ENCODE measurements at regions not wholly inside any gene's neighbourhood (a gene's known extent, or its start where the extent isn't known, plus 50 kb on each side); places are given as distances from the start of the nearest gene placed in this dataset.
"Not testable (repeated sequence)": the region's sequence is repeated elsewhere in the genome, so short reads cannot be mapped to it uniquely, and the experiment has no call there.

- Histone ChIP-seq H3F3A (ENCODE audit: insufficient read depth) (no peaks in the 10 kb centered on the region), H3K36me3 (ENCODE audit: low read length) (no peaks in the 10 kb centered on the region), H3K9me2 (replicated peaks; ENCODE audit: insufficient read depth, low read length) (no peaks in the 10 kb centered on the region), H3K4me3 (ENCODE audit: insufficient read depth, low read length, poor library complexity, severe bottlenecking) (no peak overlapping the region), H4K20me1 (ENCODE audit: low read depth, low read length) (no peaks in the 10 kb centered on the region), H3K9ac (ENCODE audit: low read length) (no peak overlapping the region), H2AFZ (ENCODE audit: low read depth, low read length, severe bottlenecking) (no peak overlapping the region), H3K79me2 (ENCODE audit: insufficient read depth, low read length) (no peaks in the 10 kb centered on the region), H3K4me2 (ENCODE audit: low read depth, low read length, poor library complexity, severe bottlenecking) (no peak overlapping the region), H3K27me3 (ENCODE audit: low read length) (no peaks in the 10 kb centered on the region), H3K27ac (ENCODE audit: low read depth, low read length) (no peak overlapping the region), H3K9me3 (ENCODE audit: insufficient read depth, low read length) (no peaks in the 10 kb centered on the region)
- TF ChIP-seq EZH2phosphoT487 (conservative IDR thresholded peaks at IDR 0.05; ENCODE audit: low read length) (no peak), CTCF (IDR thresholded peaks at IDR 0.05; ENCODE audit: insufficient read depth, low read length, poor library complexity, severe bottlenecking) (no peak)
Observed at GRCh38 chr3:56926947-56927282, 125.2 kb upstream of the ARHGEF3 start.

- Histone ChIP-seq H3K9me2 (replicated peaks; ENCODE audit: insufficient read depth, low read length) (no peaks in the 10 kb centered on the region), H3K4me3 (ENCODE audit: insufficient read depth, low read length, poor library complexity, severe bottlenecking) (no peak overlapping the region), H3K79me2 (ENCODE audit: insufficient read depth, low read length) (no peaks in the 10 kb centered on the region), H3K36me3 (ENCODE audit: low read length) (no peaks in the 10 kb centered on the region), H3K4me2 (ENCODE audit: low read depth, low read length, poor library complexity, severe bottlenecking) (no peak overlapping the region), H4K20me1 (ENCODE audit: low read depth, low read length) (no peaks in the 10 kb centered on the region), H3K9me3 (ENCODE audit: insufficient read depth, low read length) (no peaks in the 10 kb centered on the region), H3K27me3 (ENCODE audit: low read length) (no peaks in the 10 kb centered on the region), H3K27ac (ENCODE audit: low read depth, low read length) (no peak overlapping the region), H3F3A (ENCODE audit: insufficient read depth) (no peaks in the 10 kb centered on the region), H2AFZ (ENCODE audit: low read depth, low read length, severe bottlenecking) (no peak overlapping the region), H3K9ac (ENCODE audit: low read length) (no peak overlapping the region)
- TF ChIP-seq CTCF (IDR thresholded peaks at IDR 0.05; ENCODE audit: insufficient read depth, low read length, poor library complexity, severe bottlenecking) (no peak), EZH2phosphoT487 (conservative IDR thresholded peaks at IDR 0.05; ENCODE audit: low read length) (no peak)
Observed at GRCh38 chr3:56926243-56926946, 124.6 kb upstream of the ARHGEF3 start.

DNA sequence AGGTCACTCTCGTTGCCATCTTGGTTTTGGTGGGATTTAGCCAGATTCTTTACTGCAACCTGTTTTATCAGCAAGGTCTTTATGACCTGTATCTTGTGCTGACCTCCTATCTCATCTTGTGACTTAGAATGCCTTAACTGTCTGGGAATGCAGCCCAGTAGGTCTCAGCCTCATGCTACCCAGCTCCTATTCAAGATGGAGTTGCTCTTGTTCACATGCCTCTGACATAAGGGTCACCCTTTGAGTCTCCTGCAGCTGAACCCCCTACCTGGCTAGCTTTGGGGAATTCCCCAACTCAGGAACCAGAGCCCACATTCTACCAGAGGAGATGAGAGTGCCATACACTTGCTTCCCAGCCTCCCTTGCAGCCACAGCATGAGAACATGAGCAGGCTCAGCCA, 123.0 kb upstream of the ARHGEF3 start:
- H3F3A ChIP-seq (ENCODE audit: insufficient read depth); H3K4me3 ChIP-seq (ENCODE audit: insufficient read depth, low read length, poor library complexity, severe bottlenecking); H3K4me2 ChIP-seq (ENCODE audit: low read depth, low read length, poor library complexity, severe bottlenecking); H3K9ac ChIP-seq (ENCODE audit: low read length); H2AFZ ChIP-seq (ENCODE audit: low read depth, low read length, severe bottlenecking); H3K36me3 ChIP-seq (ENCODE audit: low read length); H3K27me3 ChIP-seq (ENCODE audit: low read length); H3K9me2 ChIP-seq (replicated peaks; ENCODE audit: insufficient read depth, low read length); H4K20me1 ChIP-seq (ENCODE audit: low read depth, low read length); H3K79me2 ChIP-seq (ENCODE audit: insufficient read depth, low read length); H3K27ac ChIP-seq (ENCODE audit: low read depth, low read length); H3K9me3 ChIP-seq (ENCODE audit: insufficient read depth, low read length): not testable (repeated sequence)

GRCh38 chr3:56923526-56924224, 121.9 kb upstream of the ARHGEF3 start:
- Histone ChIP-seq H3K9me3 (ENCODE audit: insufficient read depth, low read length) (no peaks in the 10 kb centered on the region), H3K27me3 (ENCODE audit: low read length) (no peaks in the 10 kb centered on the region), H3K36me3 (ENCODE audit: low read length) (no peaks in the 10 kb centered on the region), H3K9ac (ENCODE audit: low read length) (no peak overlapping the region), H2AFZ (ENCODE audit: low read depth, low read length, severe bottlenecking) (no peak overlapping the region), H3K4me3 (ENCODE audit: insufficient read depth, low read length, poor library complexity, severe bottlenecking) (no peak overlapping the region), H4K20me1 (ENCODE audit: low read depth, low read length) (no peaks in the 10 kb centered on the region), H3K27ac (ENCODE audit: low read depth, low read length) (no peak overlapping the region), H3K9me2 (replicated peaks; ENCODE audit: insufficient read depth, low read length) (no peaks in the 10 kb centered on the region), H3K79me2 (ENCODE audit: insufficient read depth, low read length) (no peaks in the 10 kb centered on the region), H3F3A (ENCODE audit: insufficient read depth) (0 out of 2 replicates have a peak, but pooled peaks cover 2% of the 10 kb centered on the region), H3K4me2 (ENCODE audit: low read depth, low read length, poor library complexity, severe bottlenecking) (no peak overlapping the region)
- TF ChIP-seq CTCF (IDR thresholded peaks at IDR 0.05; ENCODE audit: insufficient read depth, low read length, poor library complexity, severe bottlenecking): no peak
- no peak for TF ChIP-seq EZH2phosphoT487 (conservative IDR thresholded peaks at IDR 0.05; ENCODE audit: low read length)

All from SU-DHL-6 (cell line).